HG03108 (cell line): ENCODE measurements at regions not wholly inside any gene's neighbourhood (a gene's known extent, or its start where the extent isn't known, plus 50 kb on each side); places are given as distances from the start of the nearest gene placed in this dataset.

Experiments
- ATAC-seq: cut with Tn5 transposase; IDR thresholded peaks from one replicate; pipeline ENCODE4 v1.9.1; 2021; ENCODE audit warnings: moderate library complexity; ENCODE audit not compliant: unreplicated experiment

DNA sequence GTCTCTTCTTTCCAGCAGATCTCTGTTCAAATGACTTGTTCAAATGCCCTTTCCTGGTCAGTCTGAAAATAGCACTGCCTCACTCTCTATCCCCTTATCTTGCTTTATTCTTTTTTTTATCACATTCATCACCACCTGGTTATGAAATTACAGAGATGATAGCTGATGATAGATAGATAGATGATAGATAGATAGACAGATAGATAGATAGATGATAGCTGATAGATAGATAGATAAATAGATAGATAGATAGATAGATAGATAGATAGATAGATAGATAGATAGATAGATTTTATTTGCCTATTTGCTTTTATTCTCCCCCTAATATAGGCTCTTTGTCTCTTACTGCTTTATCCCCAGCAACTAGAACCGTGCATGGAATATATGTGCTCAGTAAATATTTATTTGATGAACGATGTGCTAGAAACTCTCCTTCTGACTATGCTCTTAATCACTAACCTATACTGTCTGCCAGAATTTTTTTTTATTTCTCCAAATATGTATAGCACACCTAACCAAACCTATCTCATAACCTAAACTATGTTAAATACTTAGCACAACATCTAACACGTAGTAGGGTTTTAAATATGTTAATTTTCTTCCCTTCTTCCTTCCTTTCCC is 372.8 kb upstream of the DUSP10 start:
- ATAC-seq = no peak

DNA sequence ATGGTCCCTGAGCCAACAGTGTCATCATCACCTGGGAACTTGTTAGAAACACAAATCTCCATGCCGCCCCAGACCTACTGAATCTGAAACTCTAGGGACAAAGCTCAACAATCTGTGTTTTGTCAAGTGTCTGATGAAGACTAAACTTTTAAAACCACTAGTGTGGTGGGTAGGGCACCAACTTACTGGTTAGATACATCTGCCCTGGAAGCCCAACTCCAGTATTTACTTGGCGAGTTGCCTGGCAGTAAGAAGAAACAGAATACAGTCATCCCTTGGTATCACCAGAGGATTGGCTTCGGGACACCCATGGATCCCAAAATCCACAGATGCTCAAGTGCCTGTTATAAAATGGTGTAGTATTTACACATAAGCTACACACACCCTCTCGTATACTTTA is 367.9 kb upstream of the DUSP10 start:
- ATAC-seq = no peak

DNA sequence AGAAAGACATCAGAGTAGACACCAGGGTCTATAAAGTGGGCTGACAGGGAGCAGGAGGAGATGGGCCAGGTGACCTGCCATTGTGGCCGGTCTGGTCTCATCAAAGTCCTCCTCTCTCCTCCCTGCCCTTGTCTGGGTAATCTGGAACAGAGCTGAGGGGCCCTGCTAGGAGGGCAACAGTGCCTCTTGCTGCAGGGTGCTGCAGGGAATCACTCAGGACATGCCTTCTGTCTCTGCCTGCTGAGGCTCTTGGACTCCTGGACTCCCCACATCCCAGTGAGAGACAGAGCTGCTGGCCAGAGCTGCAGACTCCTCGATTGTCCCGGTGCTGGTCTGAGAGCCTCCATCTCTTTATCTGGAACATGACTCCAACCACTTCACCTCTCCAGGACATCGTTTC is 366.1 kb upstream of the DUSP10 start:
- ATAC-seq = no peak

GRCh38 chr1:222107267-222107666 is 365.4 kb upstream of the DUSP10 start:
- ATAC-seq = no peak

GRCh38 chr1:222106377-222106776 is 364.5 kb upstream of the DUSP10 start:
- ATAC-seq = no peak

GRCh38 chr1:222105861-222106260 is 364.0 kb upstream of the DUSP10 start:
- ATAC-seq = no peak

GRCh38 chr1:222105393-222105737 is 363.5 kb upstream of the DUSP10 start:
- no peak for ATAC-seq

DNA sequence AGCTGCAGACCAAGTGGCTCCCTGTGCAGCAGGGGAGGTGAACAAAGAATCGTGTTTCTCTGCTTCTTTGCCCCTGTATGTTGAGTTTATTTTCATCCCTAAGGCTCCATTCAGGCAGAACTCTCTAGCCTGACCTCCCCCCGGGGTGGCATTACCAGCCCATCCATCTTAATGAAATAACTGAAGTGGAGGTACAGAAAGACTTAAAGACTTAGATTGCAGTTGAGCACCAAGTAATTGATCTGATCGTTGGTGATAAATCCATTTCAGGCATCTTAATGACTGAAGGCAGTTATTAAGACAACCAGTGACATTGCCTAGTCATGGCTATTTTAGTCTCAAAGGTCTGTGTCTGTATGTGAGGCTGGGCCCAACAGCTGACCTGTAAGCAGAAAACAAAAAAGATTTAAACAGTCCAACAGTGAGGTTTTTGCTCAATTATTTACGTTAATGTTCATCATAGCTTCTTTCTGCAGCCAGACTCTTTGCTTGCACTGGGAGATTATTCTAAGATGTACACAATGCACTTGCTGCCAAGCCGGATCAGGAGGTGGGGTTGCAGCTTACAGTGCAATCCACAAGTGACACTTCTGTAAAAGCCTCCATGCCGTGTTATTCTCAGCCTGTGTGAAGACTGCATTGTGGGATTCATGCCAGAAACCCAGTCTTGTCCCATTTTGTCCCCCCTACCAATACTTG is 363.0 kb upstream of the DUSP10 start:
- no peak for ATAC-seq

- ATAC-seq = no peak
These were observed 362.2 kb upstream of the DUSP10 start for GRCh38 chr1:222104097-222104496.

DNA sequence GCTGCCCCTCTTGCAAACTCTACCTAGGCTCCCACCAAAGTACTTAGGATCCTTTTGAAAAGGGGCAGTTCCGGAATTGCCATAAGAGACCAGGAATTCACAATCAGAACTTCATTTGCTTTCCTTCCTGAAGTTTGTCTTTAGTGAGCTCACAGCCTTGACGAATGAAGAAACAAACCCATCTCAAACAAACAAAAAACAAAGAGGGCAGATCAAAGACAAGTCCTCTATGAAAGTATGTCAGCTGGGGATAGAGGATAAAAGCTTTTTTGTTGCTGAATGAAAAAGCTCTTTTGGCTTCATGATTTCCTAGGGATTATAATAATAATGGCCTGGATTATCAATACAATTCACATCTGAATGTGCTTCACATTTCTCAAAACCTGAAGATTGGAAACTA is 357.9 kb upstream of the DUSP10 start:
- no peak for ATAC-seq

GRCh38 chr1:222098404-222098803 is 356.5 kb upstream of the DUSP10 start:
- no peak for ATAC-seq

GRCh38 chr1:222097588-222097987 is 355.7 kb upstream of the DUSP10 start:
- no peak for ATAC-seq

DNA sequence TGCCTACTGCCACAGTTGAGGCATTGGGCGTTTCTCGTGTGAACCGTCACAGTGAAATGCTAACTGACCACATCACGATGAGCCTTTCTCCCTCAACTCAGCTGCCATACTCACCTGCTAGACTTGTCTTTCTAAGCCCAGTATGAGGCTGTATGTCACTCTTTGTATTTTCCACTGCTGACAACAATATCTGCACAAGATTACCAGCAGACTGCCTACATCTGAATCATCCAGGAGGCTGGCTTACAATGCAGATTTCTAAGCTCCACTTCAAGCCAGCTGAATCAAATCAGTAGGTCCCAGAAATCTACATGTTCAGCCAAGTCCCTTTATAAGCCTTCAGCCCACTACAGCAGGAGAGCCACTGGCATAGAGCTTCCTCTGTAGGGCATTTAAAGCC is 355.0 kb upstream of the DUSP10 start:
- no peak for ATAC-seq

- ATAC-seq = no peak
These were observed 354.5 kb upstream of the DUSP10 start for GRCh38 chr1:222096476-222096772.

DNA sequence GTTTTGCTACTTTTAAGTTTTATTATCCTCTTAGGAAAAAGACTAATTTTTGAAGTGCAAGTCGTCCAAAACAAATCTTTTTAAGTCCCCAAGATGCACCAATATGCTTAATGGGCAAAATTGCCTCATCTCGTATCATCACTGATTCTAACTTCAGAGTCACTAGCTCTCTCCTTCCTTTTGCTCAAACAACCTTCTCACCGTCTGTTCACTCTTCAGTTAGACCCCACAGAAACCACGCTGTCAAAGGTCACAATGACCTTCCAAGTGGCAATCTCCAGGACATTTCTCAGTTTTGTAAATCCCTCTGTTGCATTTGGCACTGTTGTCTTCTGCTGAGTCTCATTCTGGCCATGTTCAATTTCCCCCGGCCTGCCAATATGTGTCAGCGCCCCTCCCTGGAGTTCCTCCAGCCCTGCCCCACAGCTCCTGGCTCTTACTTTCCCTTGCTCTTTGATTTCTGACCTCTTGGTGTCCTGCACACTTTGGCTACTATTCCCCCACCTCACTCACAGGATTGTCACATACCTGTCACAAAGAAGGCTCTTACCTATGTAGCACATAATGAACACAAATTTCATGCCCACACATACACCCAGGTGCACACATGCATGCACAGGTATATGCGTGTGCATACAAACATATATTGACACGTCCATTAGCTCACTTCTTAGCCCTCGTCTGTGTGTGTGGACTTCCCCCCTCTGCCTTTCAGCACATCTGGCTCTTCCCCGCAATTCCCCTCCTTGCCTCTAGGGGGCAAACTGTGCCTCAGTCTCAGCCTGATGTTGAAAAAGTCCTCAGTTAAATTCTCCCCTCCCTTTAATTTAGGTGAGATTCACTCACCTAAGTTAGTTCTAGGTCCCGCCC is 354.0 kb upstream of the DUSP10 start:
- ATAC-seq = peak; percentile 58

- ATAC-seq = no peak
These were observed 351.6 kb upstream of the DUSP10 start for GRCh38 chr1:222093518-222093917.

DNA sequence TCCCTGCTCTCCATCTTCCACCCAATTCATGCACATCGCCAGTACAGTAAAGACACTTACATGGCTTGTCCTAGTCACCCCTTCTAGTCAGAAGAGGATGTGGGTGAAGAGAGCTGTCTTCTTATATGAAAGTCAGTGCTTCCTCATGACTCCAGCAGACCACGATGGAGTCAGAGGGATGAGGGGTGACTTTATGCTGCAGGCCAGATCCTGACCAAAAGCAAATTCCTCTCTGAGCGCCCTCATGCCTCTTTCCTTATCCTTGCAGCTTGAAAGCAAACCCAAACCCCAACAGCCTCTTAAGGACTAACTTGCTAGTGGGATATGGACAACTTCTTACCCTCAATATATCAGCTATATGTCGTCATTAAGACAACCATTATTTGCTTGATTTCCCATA is 348.2 kb upstream of the DUSP10 start:
- no peak for ATAC-seq

- no peak for ATAC-seq
These were observed 345.5 kb upstream of the DUSP10 start for GRCh38 chr1:222087221-222087920.

DNA sequence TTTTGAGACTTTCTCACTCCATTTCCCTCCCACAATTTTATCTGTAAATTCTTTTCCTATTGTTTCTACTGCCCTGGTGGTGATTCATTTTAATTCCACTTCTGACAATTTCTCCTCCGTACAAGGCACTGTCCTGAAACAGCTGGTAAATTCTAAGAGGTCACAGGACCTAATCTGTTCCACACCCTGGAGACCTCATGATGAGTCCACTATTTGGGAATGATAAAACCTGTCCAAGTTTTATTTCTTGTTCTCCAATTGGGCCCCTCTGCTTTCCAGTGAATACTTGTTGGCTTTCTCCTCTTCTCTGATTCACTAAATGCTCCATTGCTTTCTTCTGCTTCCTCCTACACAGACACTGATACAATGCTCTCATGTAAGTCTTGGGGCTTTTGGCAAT is 343.1 kb upstream of the DUSP10 start:
- no peak for ATAC-seq

GRCh38 chr1:222084048-222084447 is 342.2 kb upstream of the DUSP10 start:
- no peak for ATAC-seq

GRCh38 chr1:222081859-222082258 is 340.0 kb upstream of the DUSP10 start:
- no peak for ATAC-seq

DNA sequence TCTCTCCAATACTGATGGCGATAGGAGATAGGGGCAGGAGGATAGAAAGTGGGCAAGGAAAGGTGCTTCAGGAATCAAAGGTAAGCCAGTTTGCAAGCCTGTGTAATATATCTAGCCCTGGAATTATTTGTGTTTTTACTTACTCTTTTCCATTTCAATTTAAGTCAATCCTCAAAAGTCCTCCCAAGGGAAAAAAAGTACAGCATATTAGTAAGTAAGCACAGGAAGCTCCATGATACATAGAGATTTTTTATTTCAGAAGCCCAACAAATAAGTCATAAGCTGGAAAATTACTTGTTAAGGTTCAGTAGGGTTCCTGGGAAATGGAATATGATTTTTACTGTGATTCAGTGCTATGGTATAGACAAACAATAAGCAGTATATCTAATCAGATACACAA is 337.7 kb upstream of the DUSP10 start:
- ATAC-seq = no peak
